HEK293T (cell line): ENCODE measurements at regions not wholly inside any gene's neighbourhood (a gene's known extent, or its start where the extent isn't known, plus 50 kb on each side); places are given as distances from the start of the nearest gene placed in this dataset.
"Not testable (repeated sequence)": the region's sequence is repeated elsewhere in the genome, so short reads cannot be mapped to it uniquely, and the experiment has no call there.

Experiments
- CTCF ChIA-PET: fragments of 350-600 bp; formaldehyde crosslinking; extraction: SDS; loops from one replicate; lab custom pipeline; 2021; ENCODE audit warnings: antibody characterized with exemption, inconsistent platforms; lab: Yijun Ruan, JAX
- POLR2A ChIA-PET: fragments of 350-600 bp; formaldehyde crosslinking; extraction: SDS; loops from one replicate; lab custom pipeline; 2020; ENCODE audit warnings: antibody characterized with exemption, inconsistent platforms; lab: Yijun Ruan, JAX
- DNase-seq: peaks from one replicate; pipeline ENCODE4 v3.0.0; 2012; ENCODE audit warnings: mixed read lengths; ENCODE audit errors: extremely low spot score
- ARNT ChIP-seq: fragments of 450-650 bp; IDR thresholded peaks from 2 replicates; pipeline ENCODE4 v1.6.1; 2017; ENCODE audit warnings: mild to moderate bottlenecking
- BHLHE40 ChIP-seq: fragments of 450-650 bp; IDR thresholded peaks from 2 replicates; pipeline ENCODE4 v1.6.1; 2016; ENCODE audit warnings: mild to moderate bottlenecking, moderate library complexity, borderline replicate concordance
- CTBP1 ChIP-seq: fragments of 450-650 bp; IDR thresholded peaks from 2 replicates; pipeline ENCODE4 v1.6.1; 2016; ENCODE audit warnings: borderline replicate concordance
- ELF4 ChIP-seq: fragments of 450-650 bp; IDR thresholded peaks from 2 replicates; pipeline ENCODE4 v1.6.1; 2017; ENCODE audit warnings: antibody characterized with exemption
- FOXA1 ChIP-seq: fragments of 450-650 bp; IDR thresholded peaks from 2 replicates; pipeline ENCODE4 v1.6.1; 2016; ENCODE audit warnings: mild to moderate bottlenecking
- FOXK2 ChIP-seq: fragments of 450-650 bp; IDR thresholded peaks from 2 replicates; pipeline ENCODE4 v1.6.1; 2016; ENCODE audit warnings: mild to moderate bottlenecking
- FOXM1 ChIP-seq: fragments of 450-650 bp; IDR thresholded peaks from 2 replicates; pipeline ENCODE4 v1.6.1; 2017; ENCODE audit warnings: mild to moderate bottlenecking, borderline replicate concordance
- HDGF ChIP-seq: fragments of 450-650 bp; IDR thresholded peaks from 2 replicates; pipeline ENCODE4 v1.6.1; 2017; ENCODE audit warnings: antibody characterized with exemption, borderline replicate concordance
- L3MBTL2 ChIP-seq: fragments of 450-650 bp; conservative IDR thresholded peaks from 2 replicates; pipeline ENCODE4 v1.6.1; 2016; ENCODE audit warnings: mild to moderate bottlenecking
- LEF1 ChIP-seq: fragments of 450-650 bp; IDR thresholded peaks from 2 replicates; pipeline ENCODE4 v1.6.1; 2017; ENCODE audit warnings: mild to moderate bottlenecking, borderline replicate concordance
- NFRKB ChIP-seq: fragments of 450-650 bp; IDR thresholded peaks from 2 replicates; pipeline ENCODE4 v1.6.1; 2016; ENCODE audit warnings: mild to moderate bottlenecking, moderate library complexity
- SP1 ChIP-seq: fragments of 450-650 bp; IDR thresholded peaks from 2 replicates; pipeline ENCODE4 v1.6.1; 2017
- SUZ12 ChIP-seq: fragments of 450-650 bp; IDR thresholded peaks from 2 replicates; pipeline ENCODE4 v1.6.1; 2016; ENCODE audit warnings: mild to moderate bottlenecking
- TARDBP ChIP-seq: fragments of 450-650 bp; IDR thresholded peaks from 2 replicates; pipeline ENCODE4 v1.6.1; 2016
- ZNF384 ChIP-seq: fragments of 450-650 bp; IDR thresholded peaks from 2 replicates; pipeline ENCODE4 v1.6.1; 2016
- TF ChIP-seq, protein P1 (sequence below): fragments of 450-650 bp; IDR thresholded peaks from 2 replicates; pipeline ENCODE4 v1.6.1; 2016

DNA sequence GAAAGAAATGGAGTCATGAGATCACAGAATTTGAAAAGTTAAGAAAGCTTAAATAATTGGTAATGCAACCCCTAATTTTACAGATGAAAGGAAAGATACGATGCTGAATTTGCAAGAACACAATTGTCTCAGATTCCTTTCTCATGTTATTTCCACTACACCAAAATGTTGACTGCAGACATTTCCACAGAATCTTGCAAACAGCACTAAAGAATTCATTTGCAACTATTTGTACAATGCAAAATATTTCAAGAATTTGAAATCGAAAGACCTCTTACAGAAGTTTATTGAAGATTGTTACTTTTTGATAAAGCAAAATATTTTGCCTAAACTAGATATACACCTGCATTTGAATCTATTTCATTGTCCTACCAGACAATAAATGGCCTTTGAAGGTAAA, 194.1 kb upstream of the KCNMB2 start:
- TF ChIP-seq L3MBTL2 (no peak), SP1 (no peak), ELF4 (no peak), ZNF384 (no peak), BHLHE40 (no peak), HDGF (no peak)
- ChIA-PET CTCF (no interaction called here), POLR2A (no interaction called here)
- no peak for DNase-seq

DNA sequence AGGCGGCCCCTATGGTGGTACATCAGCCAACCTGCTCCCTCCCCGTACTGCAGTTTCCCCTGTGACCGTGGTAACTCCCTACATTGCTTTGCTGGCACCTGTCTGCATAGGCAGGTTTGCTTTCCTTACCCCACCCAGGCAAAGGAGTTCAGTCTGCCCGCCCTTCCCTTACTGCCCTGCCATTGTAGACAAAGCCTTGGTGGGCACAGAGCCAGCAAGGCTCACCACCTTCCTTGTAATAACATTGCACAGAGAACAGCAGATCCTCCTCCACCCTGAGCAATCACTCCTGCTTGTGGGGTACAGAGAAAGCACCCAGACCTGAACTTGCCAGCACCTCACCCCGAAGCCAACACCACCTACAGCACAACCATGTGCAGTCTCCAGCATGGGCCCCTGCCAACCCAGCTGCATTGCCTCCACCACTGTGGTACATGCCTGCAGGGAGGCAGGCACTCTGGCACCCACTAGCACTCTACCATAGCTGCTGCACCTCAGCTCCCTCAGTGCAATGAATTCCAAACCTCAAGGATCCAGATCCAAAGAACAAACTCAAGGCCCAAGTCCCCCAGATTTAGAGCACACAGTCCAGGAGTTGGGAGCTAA, 192.7 kb upstream of the KCNMB2 start:
- no peak for DNase-seq
- TF ChIP-seq L3MBTL2, result no peak
- TF ChIP-seq NFRKB, result no peak
- TF ChIP-seq BHLHE40, result no peak
- TF ChIP-seq FOXK2, result no peak
- TF ChIP-seq HDGF, result no peak
- no peak for TF ChIP-seq SUZ12
- CTCF ChIA-PET, result no interaction called here
- POLR2A ChIA-PET, result no interaction called here

DNA sequence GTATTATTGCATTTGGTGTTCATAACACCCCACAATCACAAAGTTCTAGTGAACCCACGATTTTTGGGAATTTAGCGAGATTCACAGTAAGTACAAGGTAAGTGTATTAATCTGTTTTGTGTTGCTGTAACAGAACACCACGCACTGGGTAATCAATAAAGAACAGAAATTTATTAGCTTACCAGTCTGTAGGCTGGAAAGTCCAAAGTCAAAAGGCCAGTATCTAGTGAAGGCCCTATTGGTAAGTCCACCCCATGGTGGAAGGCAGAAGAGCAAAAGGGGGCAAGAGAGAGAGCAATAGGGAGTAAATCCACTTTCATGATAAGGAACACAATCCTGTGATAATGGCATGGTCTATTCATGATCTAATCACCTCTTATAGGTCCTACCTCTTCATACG, 190.3 kb upstream of the KCNMB2 start:
- no peak for DNase-seq
- POLR2A ChIA-PET, result no interaction called here
- CTCF ChIA-PET, result interaction anchor here (0.6 kb wide), 1 partner anchor 263 kb away, joined by 3 read pairs; no protein-coding TSS in a partner anchor
- TF ChIP-seq CTBP1 (no peak), ELF4 (no peak), FOXM1 (no peak), HDGF (no peak), ARNT (no peak), L3MBTL2 (no peak), FOXA1 (no peak), ZNF384 (no peak), FOXK2 (no peak), NFRKB (no peak)
- TF ChIP-seq, protein P1, sequence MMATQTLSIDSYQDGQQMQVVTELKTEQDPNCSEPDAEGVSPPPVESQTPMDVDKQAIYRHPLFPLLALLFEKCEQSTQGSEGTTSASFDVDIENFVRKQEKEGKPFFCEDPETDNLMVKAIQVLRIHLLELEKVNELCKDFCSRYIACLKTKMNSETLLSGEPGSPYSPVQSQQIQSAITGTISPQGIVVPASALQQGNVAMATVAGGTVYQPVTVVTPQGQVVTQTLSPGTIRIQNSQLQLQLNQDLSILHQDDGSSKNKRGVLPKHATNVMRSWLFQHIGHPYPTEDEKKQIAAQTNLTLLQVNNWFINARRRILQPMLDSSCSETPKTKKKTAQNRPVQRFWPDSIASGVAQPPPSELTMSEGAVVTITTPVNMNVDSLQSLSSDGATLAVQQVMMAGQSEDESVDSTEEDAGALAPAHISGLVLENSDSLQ, result no peak

DNA sequence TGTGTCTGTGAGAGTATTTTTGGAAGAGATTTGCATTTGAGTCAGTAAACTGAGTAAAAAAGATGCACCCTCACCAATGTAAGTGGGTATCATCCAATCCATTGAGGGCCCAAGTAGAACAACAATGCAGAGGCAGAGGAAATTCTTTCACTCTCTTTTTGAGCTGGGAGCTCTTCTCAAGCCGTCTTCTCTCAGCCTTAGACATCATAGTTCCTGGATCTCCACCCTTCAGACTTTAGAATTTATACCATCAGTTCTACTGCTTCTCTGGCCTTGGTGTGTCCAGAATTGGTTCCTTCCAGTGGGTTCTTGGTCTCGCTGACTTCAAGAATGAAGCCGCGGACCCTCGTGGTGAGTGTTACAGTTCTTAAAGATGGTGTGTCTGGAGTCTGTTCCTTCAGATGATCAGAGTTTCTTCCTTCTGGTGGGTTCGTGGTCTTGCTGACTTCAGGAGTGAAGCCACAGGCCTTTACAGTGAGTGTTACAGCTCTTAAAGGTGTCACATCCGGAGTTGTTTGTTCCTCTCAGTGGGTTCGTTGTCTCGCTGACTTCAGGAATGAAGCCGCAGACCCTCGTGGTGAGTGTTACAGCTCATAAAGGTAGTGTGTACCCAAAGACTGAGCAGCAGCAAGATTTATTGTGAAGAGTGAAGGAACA, 187.5 kb upstream of the KCNMB2 start:
- CTCF ChIA-PET, result interaction anchor here (0.5 to 0.6 kb wide), 2 partner anchors 109 to 1796 kb away, joined by 3 read pairs; no protein-coding TSS in a partner anchor
- POLR2A ChIA-PET, DNase-seq: not testable (repeated sequence)

DNA sequence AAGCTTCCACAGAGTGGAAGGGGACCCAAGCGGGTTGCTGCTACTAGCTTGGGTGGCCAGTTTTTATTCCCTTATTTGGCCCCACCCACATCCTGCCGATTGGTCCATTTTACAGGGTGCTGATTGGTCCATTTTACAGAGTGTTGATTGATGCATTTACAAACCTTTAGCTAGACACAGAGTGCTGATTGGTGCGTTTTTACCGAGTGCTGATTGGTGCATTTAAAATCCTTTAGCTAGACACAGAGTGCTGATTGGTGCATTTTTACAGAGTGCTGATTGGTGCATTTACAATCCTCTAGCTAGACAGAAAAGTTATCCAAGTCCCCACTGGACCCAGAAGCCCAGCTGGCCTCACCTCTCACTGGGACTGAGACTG, 187.0 kb upstream of the KCNMB2 start:
- CTCF ChIA-PET, DNase-seq, POLR2A ChIA-PET: not testable (repeated sequence)

DNA sequence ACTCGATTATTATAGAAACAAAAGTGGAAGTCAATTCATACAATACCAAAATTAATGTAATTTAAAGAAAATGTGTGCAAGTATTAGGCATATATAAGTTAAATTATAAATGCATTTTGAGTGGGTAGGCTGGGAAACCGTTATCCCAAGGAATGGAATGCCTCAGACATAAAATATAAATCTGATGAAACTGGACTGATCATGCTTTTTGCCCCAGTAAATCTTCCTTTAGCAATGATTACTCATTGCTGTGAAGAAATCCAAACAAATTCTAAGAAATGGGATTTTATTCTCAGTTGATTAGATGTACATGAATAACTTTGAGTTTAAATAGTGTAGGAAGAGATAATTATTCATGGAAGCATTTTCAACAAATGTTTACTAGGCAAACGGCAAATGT, 185.5 kb upstream of the KCNMB2 start:
- TF ChIP-seq SUZ12 (no peak), FOXK2 (no peak)
- DNase-seq, result no peak
- POLR2A ChIA-PET, result no interaction called here
- CTCF ChIA-PET, result no interaction called here

DNA sequence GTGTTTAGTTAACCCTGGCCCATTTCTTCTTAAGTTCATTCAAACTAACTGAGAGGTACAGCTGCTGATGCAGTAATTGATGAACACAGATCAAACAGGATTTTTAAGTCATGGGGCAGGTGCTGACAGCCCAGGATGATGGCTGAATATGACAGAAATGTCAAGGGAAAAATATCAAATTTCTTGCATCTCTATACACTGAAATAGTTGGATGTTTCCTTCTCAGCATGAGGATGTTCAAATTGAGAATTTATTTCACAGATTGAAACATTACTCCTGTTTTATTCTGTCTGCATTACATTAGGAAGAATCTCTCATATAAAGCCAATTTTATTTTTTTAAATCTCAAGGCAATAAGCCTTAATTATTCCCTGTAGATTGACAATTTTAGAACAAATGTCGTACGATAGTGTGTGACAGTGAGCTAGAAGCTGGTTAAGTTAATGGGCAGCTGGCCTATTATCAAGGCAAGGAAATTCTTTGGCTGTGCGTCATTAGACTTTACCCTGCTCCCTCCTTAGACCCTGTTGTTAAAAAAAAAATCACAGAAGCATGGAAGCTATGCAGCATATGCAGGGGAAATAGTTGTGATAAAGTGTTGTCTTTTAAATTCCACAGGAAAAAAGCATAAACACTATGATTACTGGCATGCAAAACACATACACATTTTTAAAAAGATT, 183.8 kb upstream of the KCNMB2 start:
- no peak for DNase-seq
- ChIA-PET POLR2A (no interaction called here), CTCF (no interaction called here)
- TF ChIP-seq BHLHE40 (no peak), ELF4 (no peak), SUZ12 (no peak), LEF1 (no peak), TARDBP (no peak)

DNA sequence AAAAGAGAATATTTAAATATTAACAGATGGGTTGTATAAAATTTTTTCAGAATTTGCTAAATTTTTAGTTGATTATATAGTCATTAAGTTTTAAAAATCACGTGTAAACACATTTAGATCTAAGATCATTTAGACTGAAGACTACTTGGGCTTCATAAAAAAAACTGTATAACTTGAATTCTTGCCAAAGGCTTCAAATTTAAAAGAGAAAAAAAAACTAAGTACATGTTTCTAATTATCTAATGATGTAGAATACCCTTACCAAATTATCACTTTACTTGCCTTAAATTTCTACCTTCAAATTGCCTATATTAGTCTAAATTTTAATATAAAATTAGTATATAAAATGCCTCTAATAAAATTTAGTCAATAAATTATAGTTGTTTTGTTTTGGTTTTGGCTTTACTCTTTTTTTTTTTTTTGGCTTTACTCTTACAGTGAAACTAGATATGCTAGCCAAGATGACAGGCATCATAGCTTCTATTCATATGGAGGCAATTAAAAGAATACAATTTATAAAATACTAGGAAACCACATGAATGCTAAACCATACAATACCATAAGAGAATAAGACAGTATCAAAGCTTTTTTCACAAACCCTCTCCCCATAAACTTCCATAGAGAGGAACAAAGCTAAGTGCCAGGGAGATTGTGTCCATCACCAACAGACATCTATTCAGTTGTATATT, 183.1 kb upstream of the KCNMB2 start:
- no peak for DNase-seq
- CTCF ChIA-PET, result no interaction called here
- POLR2A ChIA-PET, result no interaction called here
- TF ChIP-seq BHLHE40 (no peak), ARNT (no peak), ELF4 (no peak), NFRKB (no peak), L3MBTL2 (no peak), LEF1 (no peak), TARDBP (no peak), SUZ12 (no peak), FOXM1 (no peak), FOXA1 (no peak), HDGF (no peak)
- TF ChIP-seq, protein P1, result no peak
